Transverse colon (tissue), 4 donors: ENCODE measurements at regions not wholly inside any gene's neighbourhood (a gene's known extent, or its start where the extent isn't known, plus 50 kb on each side); places are given as distances from the start of the nearest gene placed in this dataset.

ENCODE experiments used
- EP300 ChIP-seq: sonication (generic); formaldehyde crosslinking; IDR thresholded peaks from one replicate; pipeline ENCODE4 v1.6.1; 2017; ENCODE audit warnings: antibody characterized with exemption, low read depth
- POLR2A ChIP-seq: fragments of 450-650 bp; IDR thresholded peaks from one replicate; pipeline ENCODE4 v1.6.1; 2016; ENCODE audit warnings: antibody characterized with exemption, mild to moderate bottlenecking, moderate library complexity
- POLR2AphosphoS5 ChIP-seq, 3 donors: sonication (generic); formaldehyde crosslinking; IDR thresholded peaks; one replicate each; pipeline ENCODE4 v1.6.1; 2016; ENCODE audit warnings: antibody characterized with exemption in 3 of 3
- TF ChIP-seq, protein P1 (sequence below), 5 experiments: fragments of 200-600 bp in 3 of 5; fragments of 450-650 bp in 2 of 5; sonication (generic) in 3 of 5; IDR thresholded peaks; 1 replicate in 2 of 5; 2 replicates in 3 of 5; pipeline ENCODE4 v1.5.1; 2016 to 2017; ENCODE audit warnings: antibody characterized with exemption in 5 of 5, inconsistent platforms in 3 of 5, mild to moderate bottlenecking in 2 of 5, moderate library complexity in 1 of 5

DNA sequence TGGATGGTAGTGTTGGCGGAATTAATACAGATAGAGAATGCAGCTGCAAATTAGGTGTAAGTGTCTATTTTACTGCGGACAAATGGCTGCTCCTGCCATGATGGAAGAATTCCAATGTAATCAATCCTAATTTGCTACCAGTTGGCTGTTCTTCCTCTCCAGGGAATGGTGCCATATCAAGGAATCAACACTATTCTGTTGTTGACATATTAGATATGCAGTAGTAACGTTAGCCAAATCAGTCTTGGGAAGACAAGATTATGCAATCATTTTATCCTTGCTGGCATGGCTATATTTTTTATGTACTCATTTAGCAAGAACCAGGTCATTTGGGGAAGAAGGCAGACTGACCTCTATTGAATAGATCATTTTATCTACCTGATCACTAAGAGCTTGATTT, 271.2 kb upstream of the AGA start:
- TF ChIP-seq, protein P1, sequence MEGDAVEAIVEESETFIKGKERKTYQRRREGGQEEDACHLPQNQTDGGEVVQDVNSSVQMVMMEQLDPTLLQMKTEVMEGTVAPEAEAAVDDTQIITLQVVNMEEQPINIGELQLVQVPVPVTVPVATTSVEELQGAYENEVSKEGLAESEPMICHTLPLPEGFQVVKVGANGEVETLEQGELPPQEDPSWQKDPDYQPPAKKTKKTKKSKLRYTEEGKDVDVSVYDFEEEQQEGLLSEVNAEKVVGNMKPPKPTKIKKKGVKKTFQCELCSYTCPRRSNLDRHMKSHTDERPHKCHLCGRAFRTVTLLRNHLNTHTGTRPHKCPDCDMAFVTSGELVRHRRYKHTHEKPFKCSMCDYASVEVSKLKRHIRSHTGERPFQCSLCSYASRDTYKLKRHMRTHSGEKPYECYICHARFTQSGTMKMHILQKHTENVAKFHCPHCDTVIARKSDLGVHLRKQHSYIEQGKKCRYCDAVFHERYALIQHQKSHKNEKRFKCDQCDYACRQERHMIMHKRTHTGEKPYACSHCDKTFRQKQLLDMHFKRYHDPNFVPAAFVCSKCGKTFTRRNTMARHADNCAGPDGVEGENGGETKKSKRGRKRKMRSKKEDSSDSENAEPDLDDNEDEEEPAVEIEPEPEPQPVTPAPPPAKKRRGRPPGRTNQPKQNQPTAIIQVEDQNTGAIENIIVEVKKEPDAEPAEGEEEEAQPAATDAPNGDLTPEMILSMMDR (IDR thresholded peaks at IDR 0.05), result no peak
- no peak for TF ChIP-seq EP300
- no peak for TF ChIP-seq POLR2A
- TF ChIP-seq POLR2AphosphoS5 (IDR thresholded peaks at IDR 0.05), result no peak
